GM21360 (cell line): ENCODE measurements at regions not wholly inside any gene's neighbourhood (a gene's known extent, or its start where the extent isn't known, plus 50 kb on each side); places are given as distances from the start of the nearest gene placed in this dataset.
"Not testable (repeated sequence)": the region's sequence is repeated elsewhere in the genome, so short reads cannot be mapped to it uniquely, and the experiment has no call there.

Experiments
- ATAC-seq: cut with Tn5 transposase; IDR thresholded peaks from one replicate; pipeline ENCODE4 v1.9.1; 2021; ENCODE audit warnings: mild to moderate bottlenecking, moderate library complexity; ENCODE audit not compliant: unreplicated experiment

DNA sequence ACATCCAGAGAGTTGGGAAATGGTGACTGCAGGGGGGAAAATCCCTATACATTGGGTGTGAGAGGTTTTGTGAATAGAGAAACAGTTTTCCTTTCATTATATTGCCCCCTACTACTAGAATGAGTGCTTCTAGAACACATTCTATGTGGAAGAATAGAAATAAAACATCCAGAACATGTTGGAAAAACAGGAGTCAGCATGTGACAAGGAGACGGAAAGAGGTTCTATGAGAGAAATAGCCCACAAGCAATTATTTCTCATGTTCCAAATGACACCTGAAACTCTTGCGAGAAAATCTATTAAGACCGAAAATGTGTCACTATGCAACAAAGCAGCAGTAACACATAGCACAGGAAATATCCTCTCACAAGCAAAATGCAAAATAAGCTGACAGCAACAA lies 202.7 kb upstream of the SPOPL start:
- ATAC-seq: peak; percentile 42

DNA sequence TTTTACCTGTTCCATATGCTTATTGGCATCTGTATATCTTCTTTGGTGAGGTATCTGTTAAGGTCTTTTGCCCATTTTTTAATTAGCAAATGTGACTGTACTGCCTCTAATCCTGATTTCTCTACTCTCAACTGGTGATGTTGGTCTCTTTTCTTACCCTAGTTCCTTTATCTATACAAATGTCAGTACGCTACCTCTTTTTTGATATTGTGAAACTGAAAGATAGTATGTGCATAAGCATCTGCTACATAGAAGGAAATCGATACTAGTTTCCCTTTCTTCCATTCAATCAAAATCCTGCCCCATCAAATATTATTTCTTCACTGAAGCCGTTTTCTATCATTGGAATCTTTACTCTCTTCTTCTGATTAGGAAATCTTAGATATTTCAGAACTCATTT lies 194.9 kb upstream of the SPOPL start:
- no peak for ATAC-seq

DNA sequence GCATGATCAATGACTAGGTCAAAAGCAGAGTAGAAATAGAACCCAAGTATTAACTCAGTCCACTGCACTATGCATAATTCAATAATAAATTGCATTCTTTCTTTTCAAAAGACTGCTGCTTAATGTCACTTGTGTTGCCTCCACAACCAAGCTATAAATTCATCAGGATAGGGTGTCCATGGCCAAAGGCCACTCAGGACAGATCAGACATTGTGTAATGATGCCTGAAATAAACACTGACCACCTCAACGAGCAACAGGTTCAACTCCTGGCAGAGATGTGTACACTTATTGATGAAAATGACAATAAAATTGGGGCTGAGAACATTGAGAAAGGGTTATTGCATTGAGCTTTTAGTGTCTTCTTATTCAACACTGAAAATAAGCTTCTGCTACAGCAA lies 194.5 kb upstream of the SPOPL start:
- ATAC-seq: no peak

DNA sequence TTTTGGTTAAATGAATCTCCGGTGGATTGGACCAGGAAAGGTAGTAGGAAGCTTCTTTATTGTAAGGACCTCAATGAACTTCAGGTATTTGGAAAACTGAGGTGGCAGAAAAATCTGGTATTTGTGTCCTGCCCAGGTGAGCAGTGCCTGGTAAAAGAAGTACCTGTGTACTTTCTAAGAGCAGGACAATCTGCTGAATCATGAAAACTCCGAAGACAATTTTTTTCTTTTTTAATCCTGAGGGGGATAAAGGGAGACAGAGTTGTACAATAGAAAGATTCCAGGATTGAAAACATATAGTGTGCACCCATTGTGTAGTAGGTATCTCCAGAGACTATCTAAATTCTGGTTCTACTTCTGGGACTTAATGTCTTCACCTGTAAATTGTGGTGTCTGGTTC lies 191.8 kb upstream of the SPOPL start:
- no peak for ATAC-seq

- ATAC-seq: no peak
These were observed 189.5 kb upstream of the SPOPL start for GRCh38 chr2:138312061-138312460.

GRCh38 chr2:138315619-138316018 lies 186.0 kb upstream of the SPOPL start:
- ATAC-seq: not testable (repeated sequence)

DNA sequence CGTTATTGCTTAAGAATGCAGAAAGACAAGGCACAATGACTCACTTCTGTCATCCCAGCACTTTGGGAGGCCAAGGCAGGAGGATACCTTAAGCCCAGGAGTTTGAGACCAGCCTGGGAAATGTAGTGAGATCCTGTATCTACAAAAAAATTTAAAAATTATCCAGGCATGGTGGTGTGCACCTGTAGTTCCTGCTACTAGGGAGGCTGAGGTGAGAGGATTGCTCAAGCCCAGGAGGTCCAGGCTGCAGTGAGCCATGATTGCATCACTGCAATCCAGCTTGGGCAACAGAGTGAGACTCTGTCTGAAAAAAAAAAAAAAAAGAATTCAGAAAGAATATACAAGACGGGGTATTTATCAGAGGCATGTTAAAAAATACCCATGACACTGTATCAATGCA lies 182.0 kb upstream of the SPOPL start:
- ATAC-seq: no peak

- ATAC-seq: no peak
These were observed 180.1 kb upstream of the SPOPL start for GRCh38 chr2:138321458-138321857.

- ATAC-seq: no peak
These were observed 178.0 kb upstream of the SPOPL start for GRCh38 chr2:138323382-138324067.

DNA sequence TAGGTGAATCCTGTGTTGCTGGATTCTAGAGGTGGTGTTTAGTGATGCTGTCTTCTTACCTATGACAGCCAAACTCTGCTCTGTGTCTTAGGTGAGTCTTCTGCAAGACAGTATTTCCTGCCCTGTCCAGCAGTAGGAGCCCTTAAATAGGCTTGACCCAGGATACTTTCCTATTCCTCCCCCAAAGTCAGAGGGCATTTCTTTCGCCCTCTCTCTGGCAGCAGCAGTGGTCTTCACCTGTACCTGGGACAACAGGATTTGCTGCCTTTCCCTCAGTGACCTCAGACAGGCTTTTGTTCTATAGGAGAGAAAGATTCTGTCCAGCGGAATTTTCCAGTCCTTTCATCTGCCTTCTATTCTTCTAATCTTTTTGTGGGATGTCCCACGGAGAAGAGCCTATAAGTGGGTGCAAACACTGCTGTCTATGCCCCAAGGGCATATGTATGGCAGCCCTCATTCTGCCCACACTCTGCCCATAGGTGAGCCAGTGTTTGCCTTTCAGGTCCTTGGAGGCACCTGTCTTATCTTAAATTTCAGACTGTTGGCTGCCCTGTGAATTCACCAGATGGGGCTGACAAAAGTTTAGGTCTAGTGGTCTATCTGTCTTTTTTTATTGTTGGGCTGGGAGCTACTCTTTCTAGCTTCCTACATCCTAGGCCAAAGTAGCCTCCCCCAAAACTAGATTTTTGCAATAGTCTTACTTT lies 177.3 kb upstream of the SPOPL start:
- no peak for ATAC-seq

DNA sequence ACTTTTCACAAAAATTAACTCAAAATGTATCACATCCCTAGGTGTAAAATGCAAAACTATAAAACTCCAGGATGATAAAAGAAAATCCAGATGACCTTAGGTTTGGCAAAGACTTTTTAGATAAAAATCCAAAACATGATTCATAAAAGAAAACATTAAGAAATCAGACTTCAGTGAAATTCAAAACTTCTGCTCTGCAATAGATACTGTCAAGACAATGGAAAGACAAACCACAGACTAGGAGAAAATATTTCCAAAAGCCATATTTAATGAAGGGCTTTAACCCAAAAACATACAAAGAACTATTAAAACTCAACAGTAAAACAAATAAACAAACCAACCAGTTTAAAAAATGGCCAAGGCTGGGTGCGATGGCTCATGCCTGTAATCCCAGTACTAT lies 173.6 kb upstream of the SPOPL start:
- ATAC-seq: no peak

- ATAC-seq: no peak
These were observed 172.4 kb upstream of the SPOPL start for GRCh38 chr2:138329162-138329561.

DNA sequence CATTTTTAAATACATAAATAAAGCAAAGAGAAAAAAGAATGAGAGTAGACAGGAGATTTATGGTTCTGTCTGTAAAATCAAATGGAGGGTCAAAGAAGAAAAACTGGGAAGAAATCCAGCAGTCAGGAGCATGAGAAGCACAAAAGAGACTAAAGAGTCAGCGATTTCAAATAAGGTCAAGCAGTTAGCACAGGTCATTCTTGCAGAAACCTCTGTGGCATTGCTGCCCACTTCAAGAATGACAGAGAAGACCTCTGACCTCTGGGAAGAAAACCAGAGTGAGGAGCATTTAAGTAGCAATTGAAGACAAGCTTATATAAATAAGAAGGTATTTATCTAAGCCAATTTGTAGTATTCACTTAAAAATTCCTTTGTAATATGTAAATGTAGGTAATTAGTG lies 172.0 kb upstream of the SPOPL start:
- ATAC-seq: no peak

- ATAC-seq: no peak
These were observed 168.4 kb upstream of the SPOPL start for GRCh38 chr2:138333121-138333520.

DNA sequence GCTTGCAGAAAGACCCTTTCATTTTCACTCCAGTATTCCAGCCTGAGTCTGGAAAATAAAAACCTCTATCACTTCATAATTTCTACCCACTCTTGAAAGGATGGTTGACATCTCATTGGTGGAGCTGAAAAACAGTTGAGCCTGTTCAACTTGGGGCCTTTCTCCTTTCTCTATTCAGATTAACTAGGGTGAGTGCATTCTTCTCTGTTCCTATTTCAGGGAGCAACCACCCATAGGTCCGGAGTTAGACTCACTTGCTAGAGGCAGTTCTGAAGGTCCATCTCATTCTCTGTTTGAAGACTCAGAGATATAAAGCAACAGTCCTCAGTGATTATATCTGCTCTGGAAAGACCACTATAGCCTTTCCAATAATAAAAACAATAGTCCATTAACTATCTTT lies 167.9 kb upstream of the SPOPL start:
- ATAC-seq: peak; percentile 85

DNA sequence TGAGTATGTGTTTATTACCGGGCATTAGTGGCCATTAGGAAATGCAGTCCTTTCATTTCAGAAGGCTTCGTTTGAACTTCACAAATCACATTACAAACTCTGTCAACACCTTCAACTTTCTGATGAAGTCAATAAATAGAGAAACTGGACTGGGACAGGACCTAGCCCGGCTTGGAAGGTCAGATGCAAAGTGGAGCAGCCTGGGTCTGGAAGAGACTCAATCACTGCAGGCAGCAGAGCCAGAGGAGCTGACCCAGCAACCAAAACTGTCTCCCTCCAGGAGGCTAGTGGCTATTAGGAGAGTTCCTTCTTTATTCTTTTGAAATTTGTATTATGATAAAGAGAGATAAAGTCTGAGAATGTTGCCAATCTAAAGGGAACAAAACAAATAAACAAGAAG lies 167.2 kb upstream of the SPOPL start:
- no peak for ATAC-seq

- ATAC-seq: no peak
These were observed 166.5 kb upstream of the SPOPL start for GRCh38 chr2:138335036-138335435.

DNA sequence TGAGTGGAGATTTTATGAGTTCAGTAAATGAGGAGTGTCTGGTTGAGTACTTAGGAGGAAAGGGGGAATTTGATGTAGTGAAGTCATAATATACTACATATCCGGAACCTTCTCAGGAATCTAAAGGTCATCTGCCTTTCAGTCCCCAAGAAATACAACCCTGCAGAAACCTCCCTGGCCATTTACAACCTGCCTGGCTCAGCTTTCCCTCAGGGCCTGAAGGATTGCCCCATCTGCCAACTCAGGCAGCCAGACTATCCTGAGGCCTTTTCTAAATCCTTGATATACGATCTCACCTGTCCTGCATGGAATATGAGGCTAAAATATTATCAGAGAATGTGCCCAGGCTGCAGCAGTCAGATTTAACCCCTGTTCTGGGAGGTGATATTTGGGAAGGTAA lies 165.4 kb upstream of the SPOPL start:
- ATAC-seq: no peak

DNA sequence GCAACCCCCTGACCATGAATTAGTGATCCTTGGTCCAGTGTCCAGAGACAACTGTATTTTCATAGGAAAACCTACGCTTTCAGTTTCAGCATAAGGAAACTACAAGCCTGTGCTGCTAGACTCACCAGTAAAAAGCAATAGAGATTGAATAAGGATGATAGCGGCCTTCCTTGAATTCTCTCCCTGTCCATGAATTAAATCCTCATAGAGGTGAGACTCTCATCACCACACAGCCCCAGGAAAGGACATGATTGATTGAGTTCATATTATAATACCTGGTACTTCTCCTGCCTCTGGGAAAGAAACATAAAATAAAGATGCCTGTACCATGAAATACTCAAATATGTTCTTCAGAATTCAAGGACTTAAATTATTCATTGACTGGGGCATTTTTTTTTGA lies 146.3 kb upstream of the SPOPL start:
- no peak for ATAC-seq

DNA sequence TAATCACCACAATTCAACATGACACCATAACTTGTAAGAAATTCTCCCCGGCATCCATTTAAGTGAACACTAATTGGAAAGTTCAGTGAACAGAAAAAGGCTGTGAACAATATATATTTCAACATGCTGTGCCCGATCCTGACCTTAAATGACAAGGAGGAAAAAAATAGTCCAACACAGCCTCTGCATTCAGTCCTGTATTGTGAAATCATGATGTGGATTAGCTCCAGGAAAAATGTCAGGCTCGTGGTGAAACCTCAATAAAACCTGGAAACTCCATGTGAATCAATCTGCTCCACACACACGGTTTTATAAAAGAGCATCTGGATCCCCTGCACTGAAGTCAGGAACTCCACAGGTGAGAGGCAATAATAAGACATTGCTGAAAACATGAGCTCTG lies 145.4 kb upstream of the SPOPL start:
- ATAC-seq: no peak

DNA sequence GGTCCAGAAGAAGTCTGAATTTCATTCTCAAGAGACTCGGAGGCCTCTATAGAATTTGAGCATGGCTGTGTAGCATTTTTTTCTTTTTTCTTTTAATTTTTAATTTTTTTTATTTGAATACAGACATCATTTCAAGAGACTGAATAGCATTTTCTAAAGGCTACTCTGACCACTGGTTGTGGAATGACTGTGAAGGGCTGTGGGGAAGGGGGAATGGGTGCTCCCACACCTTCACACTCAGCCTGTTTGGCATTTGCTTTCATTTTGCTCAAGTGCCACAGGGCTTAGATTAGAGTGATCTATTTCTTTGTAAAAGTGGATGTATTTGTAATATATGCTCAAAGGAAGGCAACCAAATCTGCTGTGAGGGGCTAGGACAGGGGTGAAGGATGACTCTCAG lies 142.0 kb upstream of the SPOPL start:
- no peak for ATAC-seq

- no peak for ATAC-seq
These were observed 136.9 kb upstream of the SPOPL start for GRCh38 chr2:138364554-138365162.
